B cell (primary cell): ENCODE measurements at regions not wholly inside any gene's neighbourhood (a gene's known extent, or its start where the extent isn't known, plus 50 kb on each side); places are given as distances from the start of the nearest gene placed in this dataset.

Experiments used
- CTCF ChIP-seq: fragments of 200-600 bp; IDR thresholded peaks from one replicate; pipeline ENCODE4 v1.8.0; 2022; ENCODE audit warnings: antibody characterized with exemption, mild to moderate bottlenecking
- EZH2 ChIP-seq: IDR thresholded peaks from 2 replicates; pipeline ENCODE4 v1.6.1; 2012; ENCODE audit warnings: borderline replicate concordance, low read depth, mild to moderate bottlenecking, moderate library complexity, low read length; ENCODE audit not compliant: insufficient read depth, poor library complexity, severe bottlenecking

GRCh38 chrX:39226251-39226650, 425.0 kb downstream of the MID1IP1 start:
- no peak for TF ChIP-seq CTCF
- TF ChIP-seq EZH2: no peak
